Parathyroid adenoma (tissue), 2 donors: ENCODE measurements at regions not wholly inside any gene's neighbourhood (a gene's known extent, or its start where the extent isn't known, plus 50 kb on each side); places are given as distances from the start of the nearest gene placed in this dataset.

ENCODE experiments used
- H2AFZ ChIP-seq: fragments of 300-600 bp; sonication (generic); one replicate; pipeline ENCODE4 v1.7.0; 2017; ENCODE audit warnings: antibody characterized with exemption, mild to moderate bottlenecking
- H3K27ac ChIP-seq: fragments of 300-600 bp; sonication (generic); one replicate; pipeline ENCODE4 v1.7.0; 2017
- H3K27me3 ChIP-seq: fragments of 300-600 bp; sonication (generic); one replicate; pipeline ENCODE4 v1.7.0; 2017; ENCODE audit warnings: low read length; ENCODE audit not compliant: control insufficient read depth, insufficient read depth
- H3K36me3 ChIP-seq: fragments of 300-600 bp; sonication (generic); one replicate; pipeline ENCODE4 v1.7.0; 2017; ENCODE audit warnings: low read length; ENCODE audit not compliant: control insufficient read depth, insufficient read depth
- H3K4me1 ChIP-seq: fragments of 300-600 bp; sonication (generic); one replicate; pipeline ENCODE4 v1.7.0; 2017; ENCODE audit warnings: control low read depth
- H3K4me2 ChIP-seq: fragments of 300-600 bp; sonication (generic); one replicate; pipeline ENCODE4 v1.7.0; 2017; ENCODE audit warnings: low read length
- H3K4me3 ChIP-seq: fragments of 300-600 bp; sonication (generic); one replicate; pipeline ENCODE4 v1.7.0; 2017; ENCODE audit warnings: low read depth, low read length
- H3K79me2 ChIP-seq: fragments of 300-600 bp; sonication (generic); one replicate; pipeline ENCODE4 v1.7.0; 2017; ENCODE audit warnings: control low read depth
- H3K9ac ChIP-seq: fragments of 300-600 bp; sonication (generic); one replicate; pipeline ENCODE4 v1.7.0; 2017; ENCODE audit warnings: mild to moderate bottlenecking
- H3K9me3 ChIP-seq: fragments of 300-600 bp; sonication (generic); one replicate; pipeline ENCODE4 v1.7.0; 2017; ENCODE audit warnings: low read length; ENCODE audit not compliant: control insufficient read depth
- CTCF ChIP-seq: fragments of 300-600 bp; sonication (generic); IDR thresholded peaks from one replicate; pipeline ENCODE4 v1.7.0; 2017; ENCODE audit warnings: antibody characterized with exemption, mild to moderate bottlenecking
- donor health status: primary hyperparathyroidism.

DNA sequence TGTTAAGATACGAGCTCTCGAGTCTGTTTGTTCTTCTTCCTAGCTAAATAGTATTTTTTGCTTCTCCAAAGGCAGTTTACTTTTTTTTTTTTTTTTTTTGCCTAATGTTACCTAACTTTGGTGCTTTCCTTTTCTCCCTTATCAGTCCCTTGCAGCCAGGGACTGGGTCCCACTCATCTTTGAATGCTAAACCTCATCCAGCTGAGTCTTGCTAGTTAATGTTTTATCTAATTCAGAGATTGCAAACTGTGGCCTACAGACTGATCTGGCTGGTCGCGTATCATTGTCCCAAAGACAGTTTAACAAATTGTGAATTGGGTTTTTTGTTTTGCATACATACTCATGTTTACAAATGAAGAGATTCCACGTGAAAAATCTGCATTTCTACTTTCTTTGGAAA is 95.7 kb upstream of the EFNA5 start:
- H3K27ac ChIP-seq: no peak overlapping the region

DNA sequence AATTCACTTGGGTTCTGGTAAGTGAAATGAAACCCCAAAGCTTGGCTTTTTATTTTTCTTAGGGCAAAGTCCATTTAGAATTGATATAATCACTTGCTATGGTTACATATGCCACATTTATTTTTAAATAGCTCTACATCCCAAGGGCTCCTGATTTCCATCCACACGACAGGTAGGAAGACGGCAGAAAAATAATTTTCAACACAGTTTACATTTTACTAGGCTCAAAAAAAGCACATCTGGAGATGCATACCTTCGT is 95.0 kb upstream of the EFNA5 start:
- Histone ChIP-seq H3K27ac (no peak overlapping the region), H3K4me2 (no peak overlapping the region), H3K9me3 (no peaks in the 10 kb centered on the region), H3K79me2 (no peaks in the 10 kb centered on the region), H2AFZ (no peak overlapping the region), H3K4me1 (peaks cover 5% of the 10 kb centered on the region), H3K36me3 (no peaks in the 10 kb centered on the region), H3K9ac (no peak overlapping the region), H3K4me3 (no peak overlapping the region), H3K27me3 (no peaks in the 10 kb centered on the region)
- TF ChIP-seq CTCF: no peak

More for the DNA sequence above, 95.7 kb upstream of the EFNA5 start:
- no peaks in the 10 kb centered on the region for H3K79me2 ChIP-seq
- TF ChIP-seq CTCF: no peak
- no peaks in the 10 kb centered on the region for H3K9me3 ChIP-seq
- H3K36me3 ChIP-seq: no peaks in the 10 kb centered on the region
- no peak overlapping the region for H3K9ac ChIP-seq
- no peak overlapping the region for H3K4me3 ChIP-seq
- no peak overlapping the region for H2AFZ ChIP-seq
- H3K4me2 ChIP-seq: no peak overlapping the region
- no peaks in the 10 kb centered on the region for H3K27me3 ChIP-seq
- peaks cover 5% of the 10 kb centered on the region for H3K4me1 ChIP-seq

GRCh38 chr5:107764976-107765804 is 94.5 kb upstream of the EFNA5 start:
- Histone ChIP-seq H3K9me3 (no peaks in the 10 kb centered on the region), H3K27ac (no peak overlapping the region), H3K36me3 (no peaks in the 10 kb centered on the region), H2AFZ (no peak overlapping the region), H3K4me1 (peaks cover 5% of the 10 kb centered on the region), H3K4me2 (no peak overlapping the region), H3K27me3 (no peaks in the 10 kb centered on the region), H3K4me3 (no peak overlapping the region), H3K9ac (no peak overlapping the region), H3K79me2 (no peaks in the 10 kb centered on the region)
- TF ChIP-seq CTCF: no peak

- H2AFZ ChIP-seq: no peak overlapping the region
- no peaks in the 10 kb centered on the region for H3K36me3 ChIP-seq
- no peak overlapping the region for H3K4me3 ChIP-seq
- H3K9ac ChIP-seq: no peak overlapping the region
- H3K4me2 ChIP-seq: no peak overlapping the region
- H3K79me2 ChIP-seq: no peaks in the 10 kb centered on the region
- H3K9me3 ChIP-seq: no peaks in the 10 kb centered on the region
- TF ChIP-seq CTCF: no peak
- H3K27me3 ChIP-seq: no peaks in the 10 kb centered on the region
- H3K4me1 ChIP-seq: peaks cover 5% of the 10 kb centered on the region
- no peak overlapping the region for H3K27ac ChIP-seq
Observed at GRCh38 chr5:107764282-107764681, 93.5 kb upstream of the EFNA5 start.

DNA sequence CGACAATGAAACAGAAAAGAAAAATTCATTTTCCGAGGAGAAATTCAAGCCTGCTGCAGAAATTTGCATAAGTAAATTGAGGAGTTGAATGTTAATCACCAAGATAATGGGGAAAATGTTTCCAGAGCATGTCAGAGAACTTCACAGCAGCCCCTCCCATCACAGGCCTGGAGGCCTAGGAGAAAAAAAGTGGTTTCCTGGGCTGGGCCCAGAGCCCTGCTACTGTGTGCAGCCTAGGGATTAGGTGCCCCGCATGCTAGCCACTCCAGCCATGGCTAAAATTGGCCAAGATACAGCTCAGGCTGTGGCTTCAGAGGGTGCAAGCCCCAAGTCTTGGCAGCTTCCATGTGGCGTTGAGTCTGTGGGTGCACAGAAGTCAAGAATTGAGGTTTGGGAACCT is 82.7 kb upstream of the EFNA5 start:
- Histone ChIP-seq H3K4me2 (no peak overlapping the region), H2AFZ (no peak overlapping the region), H3K9me3 (no peaks in the 10 kb centered on the region), H3K4me3 (no peak overlapping the region), H3K27me3 (no peaks in the 10 kb centered on the region), H3K27ac (no peak overlapping the region), H3K36me3 (no peaks in the 10 kb centered on the region), H3K9ac (no peak overlapping the region), H3K79me2 (no peaks in the 10 kb centered on the region), H3K4me1 (no peaks in the 10 kb centered on the region)
- TF ChIP-seq CTCF: no peak
